Ascending aorta (tissue), 2 donors: ENCODE measurements at regions not wholly inside any gene's neighbourhood (a gene's known extent, or its start where the extent isn't known, plus 50 kb on each side); places are given as distances from the start of the nearest gene placed in this dataset.

Experiments
- DNase-seq, 2 donors: peaks; one replicate each; pipeline ENCODE4 v3.0.0-alpha.2; 2019; ENCODE audit warnings: low spot score in 2 of 2
- H3K27ac ChIP-seq, 2 donors: fragments of 200-600 bp; sonication (generic); one replicate each; pipeline ENCODE4 v1.5.1; 2016 to 2017; ENCODE audit warnings: mild to moderate bottlenecking in 1 of 2
- H3K27me3 ChIP-seq: fragments of 200-600 bp; sonication (generic); one replicate; pipeline ENCODE4 v1.5.1; 2017
- H3K36me3 ChIP-seq, 2 donors: fragments of 200-600 bp; sonication (generic); one replicate each; pipeline ENCODE4 v1.5.1; 2016
- H3K4me1 ChIP-seq, 2 donors: fragments of 200-600 bp; sonication (generic); one replicate each; pipeline ENCODE4 v1.5.1; 2016 to 2017; ENCODE audit warnings: mild to moderate bottlenecking in 1 of 2
- H3K4me3 ChIP-seq, 2 donors: fragments of 200-600 bp; sonication (generic); one replicate each; pipeline ENCODE4 v1.5.1; 2016 to 2017; ENCODE audit warnings: mild to moderate bottlenecking in 1 of 2
- H3K9me3 ChIP-seq, 2 donors: fragments of 200-600 bp; sonication (generic); one replicate each; pipeline ENCODE4 v1.5.1; 2016
- intact Hi-C: fragments of 100-400 bp; cut with DNase I; formaldehyde crosslinking; loops from one replicate; pipeline ENCODE4 v1.15.1; 2023
- TF ChIP-seq, protein P1 (sequence below), 3 experiments: fragments of 200-600 bp in 2 of 3; fragments of 450-650 bp in 1 of 3; sonication (generic) in 2 of 3; IDR thresholded peaks; one replicate each; pipeline ENCODE4 v1.5.1; 2016 to 2019; ENCODE audit warnings: antibody characterized with exemption in 3 of 3, mild to moderate bottlenecking in 1 of 3, moderate library complexity in 1 of 3

DNA sequence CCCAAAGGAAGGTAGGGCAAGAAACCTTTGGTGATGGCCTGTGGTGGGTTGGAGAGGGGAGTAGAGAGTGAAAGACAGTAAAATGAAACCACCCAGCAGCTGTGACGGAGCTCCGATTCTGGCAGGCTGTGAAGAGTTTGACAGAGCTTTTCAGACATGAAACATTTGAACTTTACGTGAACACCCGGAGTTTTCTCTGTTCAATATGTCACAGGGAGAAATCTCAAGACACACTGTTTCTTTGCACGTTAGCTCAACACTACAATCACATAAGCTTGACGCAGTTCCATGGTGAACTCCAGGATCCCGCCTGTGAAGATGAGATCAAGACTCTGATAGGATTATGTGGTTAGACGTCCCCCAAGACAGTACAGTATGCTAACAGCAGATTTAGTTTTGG lies 79.6 kb upstream of the CDH11 start:
- intact Hi-C loops = no loop called here
- TF ChIP-seq, protein P1, sequence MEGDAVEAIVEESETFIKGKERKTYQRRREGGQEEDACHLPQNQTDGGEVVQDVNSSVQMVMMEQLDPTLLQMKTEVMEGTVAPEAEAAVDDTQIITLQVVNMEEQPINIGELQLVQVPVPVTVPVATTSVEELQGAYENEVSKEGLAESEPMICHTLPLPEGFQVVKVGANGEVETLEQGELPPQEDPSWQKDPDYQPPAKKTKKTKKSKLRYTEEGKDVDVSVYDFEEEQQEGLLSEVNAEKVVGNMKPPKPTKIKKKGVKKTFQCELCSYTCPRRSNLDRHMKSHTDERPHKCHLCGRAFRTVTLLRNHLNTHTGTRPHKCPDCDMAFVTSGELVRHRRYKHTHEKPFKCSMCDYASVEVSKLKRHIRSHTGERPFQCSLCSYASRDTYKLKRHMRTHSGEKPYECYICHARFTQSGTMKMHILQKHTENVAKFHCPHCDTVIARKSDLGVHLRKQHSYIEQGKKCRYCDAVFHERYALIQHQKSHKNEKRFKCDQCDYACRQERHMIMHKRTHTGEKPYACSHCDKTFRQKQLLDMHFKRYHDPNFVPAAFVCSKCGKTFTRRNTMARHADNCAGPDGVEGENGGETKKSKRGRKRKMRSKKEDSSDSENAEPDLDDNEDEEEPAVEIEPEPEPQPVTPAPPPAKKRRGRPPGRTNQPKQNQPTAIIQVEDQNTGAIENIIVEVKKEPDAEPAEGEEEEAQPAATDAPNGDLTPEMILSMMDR (IDR thresholded peaks at IDR 0.05) = no peak

DNA sequence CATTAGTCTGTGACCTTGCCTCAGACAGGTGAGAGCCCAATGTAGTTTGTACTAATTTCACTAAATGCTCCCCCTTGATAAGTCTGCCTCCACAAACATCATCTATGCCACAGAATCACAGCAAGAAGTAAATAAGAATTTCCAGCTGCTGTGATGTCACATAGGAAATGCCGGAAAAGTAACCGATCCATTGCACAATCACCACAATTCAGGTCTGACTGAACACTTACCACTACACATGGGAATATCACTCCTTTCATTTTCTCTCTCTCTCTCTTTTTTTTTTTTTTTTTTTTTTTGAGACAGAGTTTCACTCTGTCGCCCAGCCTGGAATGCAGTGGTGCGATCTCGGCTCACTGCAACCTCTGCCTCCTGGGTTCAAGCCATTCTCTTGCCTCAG lies 79.0 kb upstream of the CDH11 start:
- no peaks in the 10 kb centered on the region for H3K9me3 ChIP-seq
- intact Hi-C loops = no loop called here
- TF ChIP-seq, protein P1 (IDR thresholded peaks at IDR 0.05) = no peak
- H3K27me3 ChIP-seq = no peaks in the 10 kb centered on the region
- no peak for DNase-seq
- no peaks in the 10 kb centered on the region for H3K4me1 ChIP-seq
- no peak overlapping the region for H3K27ac ChIP-seq
- no peaks in the 10 kb centered on the region for H3K36me3 ChIP-seq
- no peak overlapping the region for H3K4me3 ChIP-seq

More for the DNA sequence above, 79.6 kb upstream of the CDH11 start:
- Histone ChIP-seq H3K36me3 (no peaks in the 10 kb centered on the region), H3K27me3 (no peaks in the 10 kb centered on the region), H3K27ac (no peak overlapping the region), H3K4me3 (no peak overlapping the region), H3K9me3 (no peaks in the 10 kb centered on the region), H3K4me1 (no peaks in the 10 kb centered on the region)
- no peak for DNase-seq

DNA sequence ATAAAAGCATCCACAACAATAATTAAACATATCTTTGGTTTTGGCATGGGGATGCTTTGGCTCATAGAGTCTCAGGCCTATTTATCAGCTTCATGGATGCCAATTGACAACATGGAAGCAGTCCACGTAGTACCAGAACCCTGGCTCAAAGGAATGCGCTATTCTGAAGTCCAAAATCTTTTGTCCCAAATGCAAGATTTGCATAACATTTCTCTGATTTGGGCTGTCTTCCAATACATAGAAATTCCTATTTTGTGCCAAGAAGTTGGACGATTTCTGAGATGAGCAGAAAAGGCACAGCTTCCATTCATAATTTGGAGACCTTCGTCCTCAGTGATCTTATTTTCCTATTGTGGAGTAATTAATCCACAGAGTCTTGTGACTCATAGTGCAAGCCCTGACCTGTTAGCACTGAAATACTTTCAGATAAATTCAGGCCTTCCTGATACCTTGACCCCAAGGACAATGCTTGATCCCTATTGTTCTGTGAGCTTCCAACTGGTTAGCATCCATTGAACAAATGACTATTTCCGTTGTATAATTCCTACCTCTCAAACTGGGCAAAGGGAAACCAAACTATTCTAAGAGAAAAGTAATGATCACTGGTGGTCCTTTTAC lies 78.4 kb upstream of the CDH11 start:
- intact Hi-C loops = no loop called here
- Histone ChIP-seq H3K27me3 (no peaks in the 10 kb centered on the region), H3K9me3 (no peaks in the 10 kb centered on the region), H3K36me3 (no peaks in the 10 kb centered on the region), H3K4me1 (no peaks in the 10 kb centered on the region), H3K27ac (no peak overlapping the region), H3K4me3 (no peak overlapping the region)
- DNase-seq = no peak
- TF ChIP-seq, protein P1 (IDR thresholded peaks at IDR 0.05) = no peak

DNA sequence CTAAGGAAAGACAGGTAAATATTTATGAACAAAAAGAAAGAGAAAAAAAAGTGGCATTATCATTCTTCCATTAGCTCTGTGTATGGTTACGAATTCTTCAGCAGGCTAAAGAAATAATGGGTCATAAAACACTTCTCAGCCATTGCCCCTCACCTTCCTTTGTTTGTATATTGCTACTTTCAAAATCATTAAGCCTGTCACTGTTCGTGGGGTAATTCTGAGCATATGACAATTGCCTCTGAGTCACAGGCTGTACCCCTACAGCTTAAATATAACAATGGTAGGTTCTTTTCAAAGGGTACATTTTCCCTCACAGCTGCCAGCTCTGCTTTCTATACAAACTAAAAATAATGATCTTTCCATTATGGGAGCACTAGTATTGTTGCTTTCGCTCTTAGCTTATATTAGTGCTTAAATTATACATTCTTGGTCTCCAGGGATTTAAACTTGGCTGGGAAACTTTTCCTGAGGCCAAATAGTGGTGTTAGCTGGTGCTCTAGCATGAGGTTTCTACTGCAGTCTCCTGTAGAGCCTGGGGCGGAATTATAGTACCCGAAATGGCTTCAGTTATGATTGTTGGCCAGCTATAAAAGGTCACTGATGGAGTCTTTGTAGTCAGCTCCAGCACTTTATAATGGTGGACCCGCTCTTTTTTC lies 74.7 kb upstream of the CDH11 start:
- H3K9me3 ChIP-seq = no peaks in the 10 kb centered on the region
- no peak for DNase-seq
- no peaks in the 10 kb centered on the region for H3K36me3 ChIP-seq
- H3K27ac ChIP-seq = no peak overlapping the region
- H3K27me3 ChIP-seq = no peaks in the 10 kb centered on the region
- no peak overlapping the region for H3K4me3 ChIP-seq
- H3K4me1 ChIP-seq = no peaks in the 10 kb centered on the region
- intact Hi-C loops = no loop called here
- TF ChIP-seq, protein P1 (IDR thresholded peaks at IDR 0.05) = no peak

DNA sequence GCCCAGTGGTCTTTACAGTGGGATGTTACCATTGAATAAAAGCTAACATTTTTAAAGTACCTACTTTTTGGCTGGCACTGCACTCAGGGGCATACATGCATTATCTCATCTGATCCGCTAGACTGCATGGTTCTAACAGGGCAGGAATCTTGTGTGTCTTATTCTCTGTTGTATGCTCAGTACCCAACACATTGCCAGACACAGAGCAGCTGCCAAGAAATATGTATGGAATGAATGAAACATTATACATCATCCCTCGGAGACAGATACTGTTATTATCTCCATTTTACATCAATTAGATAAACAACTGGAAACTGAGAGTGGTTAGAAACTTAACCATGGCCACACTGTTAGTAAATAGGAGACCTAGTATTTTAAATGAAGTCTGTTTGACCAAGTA lies 74.1 kb upstream of the CDH11 start:
- TF ChIP-seq, protein P1 (IDR thresholded peaks at IDR 0.05) = no peak
- Histone ChIP-seq H3K27ac (no peak overlapping the region), H3K9me3 (no peaks in the 10 kb centered on the region), H3K4me1 (no peaks in the 10 kb centered on the region), H3K27me3 (no peaks in the 10 kb centered on the region), H3K36me3 (no peaks in the 10 kb centered on the region), H3K4me3 (no peak overlapping the region)
- intact Hi-C loops = no loop called here
- DNase-seq = no peak
